HG03025 (cell line): ENCODE measurements at regions not wholly inside any gene's neighbourhood (a gene's known extent, or its start where the extent isn't known, plus 50 kb on each side); places are given as distances from the start of the nearest gene placed in this dataset.

ENCODE experiments used
- ATAC-seq: cut with Tn5 transposase; IDR thresholded peaks from one replicate; pipeline ENCODE4 v1.9.1; 2021; ENCODE audit warnings: mild to moderate bottlenecking, moderate library complexity; ENCODE audit not compliant: unreplicated experiment, low FRiP score

DNA sequence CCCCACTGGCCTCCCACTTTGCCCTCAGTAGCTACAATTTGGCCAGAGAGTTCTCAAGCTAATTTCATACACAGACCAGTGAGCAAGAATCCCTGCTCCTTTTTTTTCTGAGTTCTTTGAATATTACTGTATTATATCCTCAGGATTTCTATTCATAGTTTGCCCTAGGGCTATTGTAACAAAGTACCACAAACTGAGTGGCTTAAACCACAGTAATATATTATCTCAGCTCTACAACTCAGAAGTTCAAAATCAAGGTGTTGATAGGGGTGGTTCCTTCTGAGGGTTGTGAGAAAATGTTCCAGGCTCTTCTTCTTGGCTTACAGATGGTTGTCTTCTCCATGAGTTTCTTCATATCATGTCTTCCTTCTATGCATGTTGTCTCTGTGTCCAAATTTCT is 289.4 kb upstream of the ESRRG start:
- ATAC-seq: no peak

DNA sequence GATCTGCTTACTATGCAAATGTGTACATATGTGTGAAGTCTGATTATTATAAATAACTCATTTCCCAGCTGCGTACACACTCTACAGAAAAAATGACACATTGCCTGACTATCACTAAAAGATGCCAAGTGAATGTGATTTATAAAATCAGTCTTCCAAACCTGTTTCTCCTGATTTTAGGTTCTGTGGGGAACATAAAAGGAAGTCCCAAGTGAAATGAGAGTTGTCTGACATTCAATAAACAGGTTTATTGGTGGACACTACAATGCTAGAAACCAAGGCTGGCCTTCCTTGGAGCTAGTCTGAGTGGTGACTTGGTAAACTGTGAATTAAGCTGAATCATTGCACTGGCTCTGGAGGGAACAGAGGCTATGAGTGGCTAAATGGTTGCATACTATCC is 287.9 kb upstream of the ESRRG start:
- no peak for ATAC-seq

GRCh38 chr1:217010253-217010652 is 287.0 kb upstream of the ESRRG start:
- no peak for ATAC-seq

GRCh38 chr1:217009376-217009775 is 286.1 kb upstream of the ESRRG start:
- no peak for ATAC-seq

GRCh38 chr1:217004776-217005436 is 281.7 kb upstream of the ESRRG start:
- ATAC-seq: no peak

DNA sequence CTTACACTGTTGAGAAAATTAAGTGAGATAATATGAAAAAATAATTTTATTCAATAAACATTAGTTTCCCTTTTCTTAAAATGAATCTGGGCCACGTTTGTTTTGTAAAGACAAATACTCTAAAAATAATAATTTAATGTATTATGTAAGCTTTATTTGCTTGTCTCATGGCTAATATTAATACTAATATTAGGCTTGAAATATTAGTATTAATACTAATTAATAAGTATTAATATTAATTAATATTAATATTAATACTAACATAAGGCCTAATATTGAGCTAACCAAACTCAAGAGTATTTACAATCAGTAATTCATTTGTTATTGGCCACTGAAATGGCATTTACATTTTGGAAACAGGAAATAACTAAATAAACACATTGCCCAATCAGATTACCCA is 280.1 kb upstream of the ESRRG start:
- ATAC-seq: no peak

- no peak for ATAC-seq
Measured at GRCh38 chr1:216997831-216998230, 274.6 kb upstream of the ESRRG start.

- no peak for ATAC-seq
Measured at GRCh38 chr1:216997069-216997468, 273.8 kb upstream of the ESRRG start.

DNA sequence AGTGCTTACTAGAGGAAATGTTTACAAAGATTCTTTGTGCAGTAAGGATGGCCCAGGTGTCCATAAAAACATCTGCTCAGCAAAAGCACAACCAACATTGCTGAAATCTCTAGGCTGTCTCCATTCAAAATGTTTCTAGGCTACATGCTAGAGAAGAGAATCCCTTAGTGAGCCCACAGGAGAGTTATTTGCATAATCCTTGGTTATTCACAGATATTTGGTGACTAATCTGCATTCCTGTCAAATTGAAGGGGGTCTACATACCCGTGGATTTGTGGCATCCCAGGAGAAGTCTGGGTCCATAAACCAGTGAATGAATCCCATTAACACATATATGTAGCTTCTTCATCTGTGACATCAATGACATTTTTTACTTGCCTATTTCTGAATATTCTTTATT is 261.3 kb upstream of the ESRRG start:
- no peak for ATAC-seq

- no peak for ATAC-seq
Measured at GRCh38 chr1:216983823-216984222, 260.6 kb upstream of the ESRRG start.

DNA sequence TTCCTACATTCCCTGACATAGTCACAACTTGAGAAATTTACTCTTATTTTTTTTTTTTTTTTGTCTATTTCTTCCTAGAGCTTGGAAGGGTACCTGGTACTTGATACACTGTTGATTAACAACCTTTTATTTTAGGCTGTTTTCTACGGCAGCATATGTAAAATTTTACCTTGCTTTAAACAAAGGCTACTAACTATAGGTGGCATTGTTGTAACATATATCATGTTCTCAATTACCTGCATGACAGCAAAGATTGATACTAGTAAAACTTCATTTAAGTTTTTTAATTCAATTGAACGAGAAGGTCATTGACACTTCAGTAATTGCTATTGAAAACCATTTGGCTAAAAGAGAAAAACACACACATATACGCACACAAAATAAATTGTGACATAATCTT is 238.3 kb upstream of the ESRRG start:
- ATAC-seq: no peak

- no peak for ATAC-seq
Measured at GRCh38 chr1:216960716-216961115, 237.5 kb upstream of the ESRRG start.

GRCh38 chr1:216958569-216958968 is 235.3 kb upstream of the ESRRG start:
- ATAC-seq: no peak

DNA sequence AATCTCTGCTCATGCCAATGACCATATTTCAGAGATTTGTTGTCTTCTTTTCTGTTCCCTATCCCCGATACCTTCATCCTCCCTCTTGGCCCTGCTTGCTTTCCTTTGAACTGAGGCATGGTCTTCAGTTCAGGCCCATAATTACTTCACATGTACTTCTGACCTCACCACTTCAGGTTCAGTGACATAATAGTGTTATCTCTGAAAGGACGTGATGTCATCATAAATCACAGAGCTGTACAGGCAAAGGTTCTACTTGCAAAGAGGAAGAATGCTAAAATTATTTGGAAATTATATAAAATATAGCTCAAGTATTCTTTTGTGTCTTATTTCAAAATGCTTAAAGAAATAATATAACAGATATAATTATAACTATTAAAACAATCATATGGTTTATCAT is 230.3 kb upstream of the ESRRG start:
- no peak for ATAC-seq

DNA sequence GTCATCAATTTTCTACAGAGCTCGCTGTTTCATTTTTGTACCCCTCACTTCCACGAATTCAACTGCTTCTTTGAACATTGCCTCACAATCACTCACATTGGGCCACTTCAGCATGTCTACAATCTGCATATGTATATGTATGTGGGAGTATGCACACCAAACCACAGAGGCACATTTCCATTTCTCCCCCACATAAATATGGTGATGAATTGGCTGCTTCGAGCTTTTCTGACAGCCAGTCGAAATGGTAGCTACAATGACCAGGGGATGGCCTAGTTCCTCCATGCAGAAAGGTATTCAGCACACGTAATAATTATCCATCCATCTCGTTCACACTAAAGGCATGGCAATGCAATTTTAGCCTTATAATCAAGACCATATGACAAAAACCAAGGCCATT is 229.6 kb upstream of the ESRRG start:
- no peak for ATAC-seq

GRCh38 chr1:216945538-216946080 is 222.4 kb upstream of the ESRRG start:
- no peak for ATAC-seq

GRCh38 chr1:216944864-216945510 is 221.8 kb upstream of the ESRRG start:
- no peak for ATAC-seq

DNA sequence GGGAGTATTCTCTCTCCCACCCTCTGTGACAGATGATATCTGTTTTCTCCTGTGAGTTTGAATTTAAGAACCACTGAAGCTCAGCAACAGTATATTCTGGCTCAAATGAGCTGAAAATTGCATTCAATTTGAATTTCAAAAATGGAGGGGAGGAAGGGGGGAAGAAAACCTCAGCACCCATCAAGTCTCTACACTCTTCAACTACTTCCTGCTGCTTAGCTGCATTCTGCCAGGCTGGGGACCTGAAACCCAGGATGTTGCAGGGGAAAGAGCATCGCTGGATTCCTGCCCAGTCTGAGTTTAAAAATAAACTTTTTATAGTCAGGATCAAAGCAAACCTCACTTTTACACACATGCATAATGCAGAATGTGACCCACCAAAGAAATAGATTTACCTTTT is 214.3 kb upstream of the ESRRG start:
- no peak for ATAC-seq

- no peak for ATAC-seq
Measured at GRCh38 chr1:216936779-216937178, 213.6 kb upstream of the ESRRG start.

GRCh38 chr1:216935901-216936300 is 212.7 kb upstream of the ESRRG start:
- ATAC-seq: no peak

- ATAC-seq: no peak
Measured at GRCh38 chr1:216932424-216932823, 209.2 kb upstream of the ESRRG start.

GRCh38 chr1:216929870-216930582 is 206.8 kb upstream of the ESRRG start:
- no peak for ATAC-seq
